Panc1 (cell line): ENCODE measurements at regions not wholly inside any gene's neighbourhood (a gene's known extent, or its start where the extent isn't known, plus 50 kb on each side); places are given as distances from the start of the nearest gene placed in this dataset.

Experiments used
- ATAC-seq: fragments of 200-7000 bp; cut with Tn5 transposase; 2 replicates; pipeline ENCODE4 v1.9.1; 2020; ENCODE audit warnings: mild to moderate bottlenecking, moderate library complexity
- BruUV-seq: library from RNA; stranded (reverse); fragments of 400-500 nt; replicated peaks from 2 replicates; lab custom pipeline; 2021; lab: Mats Ljungman, UMichigan
- CTCF ChIA-PET: fragments of 300-600 bp; sonication (Branson Sonifier 250); formaldehyde crosslinking; loops from one replicate; lab custom pipeline; 2022; ENCODE audit warnings: antibody characterized with exemption; lab: Charles Lee
- POLR2A ChIA-PET: fragments of 300-600 bp; sonication (Branson Sonifier 250); formaldehyde crosslinking; loops from one replicate; lab custom pipeline; 2022; ENCODE audit warnings: antibody characterized with exemption; lab: Charles Lee
- DNase-seq: peaks from one replicate; pipeline ENCODE4 v3.0.0-alpha.2; 2010; ENCODE audit warnings: low read depth, low spot score
- H3K27ac ChIP-seq: 2 replicates; pipeline ENCODE4 v1.5.1; 2011; ENCODE audit warnings: mild to moderate bottlenecking, low read length, inconsistent platforms
- H3K27me3 ChIP-seq: fragments of 200-500 bp; sonication (Bioruptor generic); 2 replicates; pipeline ENCODE4 v1.6.0; 2014; ENCODE audit warnings: low read length, inconsistent platforms; ENCODE audit not compliant: control insufficient read depth, insufficient read depth
- H3K36me3 ChIP-seq: fragments of 200-500 bp; sonication (Bioruptor generic); 2 replicates; pipeline ENCODE4 v1.5.1; 2014; ENCODE audit warnings: inconsistent platforms, mild to moderate bottlenecking, low read length, moderate library complexity; ENCODE audit not compliant: control insufficient read depth, insufficient read depth
- H3K4me1 ChIP-seq: 2 replicates; pipeline ENCODE4 v1.5.1; 2011; ENCODE audit warnings: inconsistent platforms, mild to moderate bottlenecking, low read length, moderate library complexity; ENCODE audit not compliant: control insufficient read depth, insufficient read depth
- H3K4me3 ChIP-seq, 2 experiments: 2 replicates each; pipeline ENCODE4 v1.5.1; 2011 to 2012; ENCODE audit warnings: low read depth in 2 of 2, low read length in 2 of 2, mild to moderate bottlenecking in 2 of 2, inconsistent platforms in 1 of 2, moderate library complexity in 1 of 2
- H3K9me3 ChIP-seq: fragments of 200-500 bp; sonication (Bioruptor generic); 2 replicates; pipeline ENCODE4 v1.5.1; 2014; ENCODE audit warnings: low read depth, mild to moderate bottlenecking, inconsistent platforms, low read length, moderate library complexity; ENCODE audit not compliant: control insufficient read depth, insufficient read depth
- CTCF ChIP-seq: fragments of 450-650 bp; IDR thresholded peaks from 2 replicates; pipeline ENCODE4 v1.5.1; 2017; ENCODE audit warnings: mild to moderate bottlenecking
- POLR2AphosphoS5 ChIP-seq: IDR thresholded peaks from 2 replicates; pipeline ENCODE4 v1.6.1; 2012; ENCODE audit warnings: mild to moderate bottlenecking, low read depth, low read length, moderate library complexity
- REST ChIP-seq, 2 experiments: IDR thresholded peaks; 2 replicates each; pipeline ENCODE4 v1.6.1; 2011 to 2012; ENCODE audit warnings: low read depth in 2 of 2, control low read depth in 1 of 2, low read length in 1 of 2, mild to moderate bottlenecking in 1 of 2, moderate library complexity in 1 of 2; ENCODE audit not compliant: insufficient read depth in 1 of 2
- SIN3A ChIP-seq: IDR thresholded peaks from 2 replicates; pipeline ENCODE4 v1.6.1; 2012; ENCODE audit warnings: low read depth, mild to moderate bottlenecking, low read length, moderate library complexity, borderline replicate concordance; ENCODE audit not compliant: insufficient read depth
- TCF7L2 ChIP-seq: IDR thresholded peaks from 2 replicates; pipeline ENCODE4 v1.6.1; 2011; ENCODE audit warnings: mild to moderate bottlenecking, low read depth, low read length, inconsistent platforms
- in situ Hi-C: cut with HindIII; loops from 2 replicates; pipeline ENCODE4 v1.10.0; 2016; ENCODE audit warnings: low sequenced_read_pairs, low pct_unique_long_range_greater_than_20kb
- intact Hi-C: fragments of 100-400 bp; cut with micrococcal nuclease; formaldehyde crosslinking; loops from one replicate; pipeline ENCODE4 v1.10.0; 2022; ENCODE audit not compliant: unreplicated experiment

DNA sequence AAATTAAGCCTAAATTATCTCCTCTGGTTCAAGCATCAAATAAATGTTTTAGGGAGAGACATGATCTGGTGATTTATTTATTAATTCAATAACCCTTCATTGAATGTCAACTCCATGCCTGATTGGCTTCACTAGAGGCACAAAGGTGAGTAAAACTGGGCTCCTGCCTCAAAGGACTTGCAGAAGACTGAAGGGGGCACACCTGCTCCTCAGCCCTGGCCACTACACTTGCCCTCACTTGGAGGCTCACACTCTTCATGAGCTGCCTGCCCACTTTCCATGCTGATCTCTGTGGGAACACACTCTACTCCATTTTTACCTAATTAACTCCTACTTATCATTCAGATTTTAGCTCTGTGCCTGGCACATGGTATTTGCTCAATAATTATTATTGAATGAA is 84.4 kb upstream of the KCNMB2 start:
- Histone ChIP-seq H3K27me3 (no peaks in the 10 kb centered on the region), H3K9me3 (no peaks in the 10 kb centered on the region), H3K36me3 (no peaks in the 10 kb centered on the region), H3K4me3 (no peak overlapping the region), H3K4me1 (no peaks in the 10 kb centered on the region), H3K27ac (no peak overlapping the region)
- ChIA-PET CTCF (no interaction called here), POLR2A (no interaction called here)
- DNase-seq (no peak), ATAC-seq (no peak)
- in situ Hi-C loops, result no loop called here
- TF ChIP-seq CTCF (no peak), TCF7L2 (no peak), POLR2AphosphoS5 (no peak), REST (IDR thresholded peaks at IDR 0.05; ENCODE audit: insufficient read depth in 1 of 2, low read depth in 2 of 2, low read length in 1 of 2) (no peak), SIN3A (no peak)
- intact Hi-C loops, result no loop called here
- no TSS peak for BruUV-seq

DNA sequence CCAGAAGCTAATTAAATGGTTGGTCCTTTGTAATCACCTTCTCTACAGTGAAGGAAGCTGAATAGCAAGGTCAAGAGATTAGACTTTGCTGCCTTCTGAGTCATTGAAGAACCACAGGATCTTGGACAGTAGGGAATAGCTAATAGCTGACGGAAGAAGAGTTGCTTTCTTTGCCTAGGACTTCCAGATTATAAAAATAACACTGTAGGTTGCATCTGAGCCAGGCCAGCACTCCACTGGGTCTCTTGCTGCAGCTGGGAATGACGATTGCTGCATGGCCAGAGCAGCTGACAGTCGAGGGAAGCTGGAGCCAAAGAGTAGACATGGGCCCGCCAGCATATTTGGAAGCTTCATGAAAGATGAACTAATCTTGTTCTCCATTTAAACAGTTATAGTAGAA is 81.5 kb upstream of the KCNMB2 start:
- BruUV-seq, result no TSS peak
- in situ Hi-C loops, result no loop called here
- H3K4me1 ChIP-seq, result no peaks in the 10 kb centered on the region
- H3K9me3 ChIP-seq, result no peaks in the 10 kb centered on the region
- ChIA-PET CTCF (no interaction called here), POLR2A (no interaction called here)
- intact Hi-C loops, result no loop called here
- no peak overlapping the region for H3K4me3 ChIP-seq
- peaks cover 10% of the 10 kb centered on the region for H3K27me3 ChIP-seq
- no peaks in the 10 kb centered on the region for H3K36me3 ChIP-seq
- ATAC-seq, result no peak
- DNase-seq, result no peak
- no peak for TF ChIP-seq SIN3A
- no peak for TF ChIP-seq TCF7L2
- no peak for TF ChIP-seq CTCF
- no peak for TF ChIP-seq REST (IDR thresholded peaks at IDR 0.05; ENCODE audit: insufficient read depth in 1 of 2, low read depth in 2 of 2, low read length in 1 of 2)
- no peak for TF ChIP-seq POLR2AphosphoS5
- no peak overlapping the region for H3K27ac ChIP-seq
